GM23338 (cell line): ENCODE measurements at regions not wholly inside any gene's neighbourhood (a gene's known extent, or its start where the extent isn't known, plus 50 kb on each side); places are given as distances from the start of the nearest gene placed in this dataset.

Experiments used
- EZH2 ChIP-seq: fragments of 200-600 bp; sonication (generic); IDR thresholded peaks from one replicate; pipeline ENCODE4 v1.8.0; 2017; ENCODE audit warnings: antibody characterized with exemption, mild to moderate bottlenecking, low read depth; ENCODE audit not compliant: unreplicated experiment
- POLR2AphosphoS5 ChIP-seq: IDR thresholded peaks from 2 replicates; pipeline ENCODE4 v1.6.1; 2016; ENCODE audit warnings: antibody characterized with exemption, low read depth
- ZNF331 ChIP-seq: fragments of 250-450 bp; sonication (Bioruptor Pico); IDR thresholded peaks from 2 replicates; pipeline ENCODE4 v1.5.0; 2020; ENCODE audit warnings: low read depth, mild to moderate bottlenecking, moderate library complexity
- TF ChIP-seq, protein P1 (sequence below), 2 experiments: fragments of 200-600 bp in 1 of 2; sonication (generic) in 1 of 2; conservative IDR thresholded peaks; 2 replicates each; pipeline versions ENCODE4 v1.5.1 to v1.6.1; 2016 to 2017; ENCODE audit warnings: antibody characterized with exemption in 2 of 2, low read depth in 2 of 2, mild to moderate bottlenecking in 2 of 2, moderate library complexity in 1 of 2
- TF ChIP-seq, protein P2 (sequence below): IDR thresholded peaks from 2 replicates; pipeline ENCODE4 v1.6.1; 2016; ENCODE audit warnings: antibody characterized with exemption
- TF ChIP-seq, protein P3 (sequence below): IDR thresholded peaks from one replicate; pipeline ENCODE4 v1.6.1; 2018; ENCODE audit warnings: antibody characterized with exemption; ENCODE audit not compliant: unreplicated experiment

DNA sequence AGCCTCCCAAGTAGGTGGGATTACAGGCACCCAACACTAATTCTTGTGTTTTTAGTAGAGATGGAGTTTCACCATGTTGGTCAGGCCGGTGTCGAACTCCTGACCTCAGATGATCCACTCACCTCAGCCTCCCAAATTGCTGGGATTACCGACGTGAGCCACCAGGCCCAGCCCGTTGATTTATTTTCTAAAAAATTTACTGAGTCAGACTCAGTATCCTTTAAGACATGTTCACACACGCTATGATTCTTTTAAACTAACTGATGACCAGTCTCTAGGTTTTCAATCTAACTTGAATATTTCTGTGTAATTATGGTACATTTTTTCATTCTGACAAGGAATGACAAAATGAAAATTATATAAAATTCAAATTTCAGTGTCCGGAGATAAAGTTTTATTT lies 114.5 kb downstream of the MMUT start:
- TF ChIP-seq, protein P1, sequence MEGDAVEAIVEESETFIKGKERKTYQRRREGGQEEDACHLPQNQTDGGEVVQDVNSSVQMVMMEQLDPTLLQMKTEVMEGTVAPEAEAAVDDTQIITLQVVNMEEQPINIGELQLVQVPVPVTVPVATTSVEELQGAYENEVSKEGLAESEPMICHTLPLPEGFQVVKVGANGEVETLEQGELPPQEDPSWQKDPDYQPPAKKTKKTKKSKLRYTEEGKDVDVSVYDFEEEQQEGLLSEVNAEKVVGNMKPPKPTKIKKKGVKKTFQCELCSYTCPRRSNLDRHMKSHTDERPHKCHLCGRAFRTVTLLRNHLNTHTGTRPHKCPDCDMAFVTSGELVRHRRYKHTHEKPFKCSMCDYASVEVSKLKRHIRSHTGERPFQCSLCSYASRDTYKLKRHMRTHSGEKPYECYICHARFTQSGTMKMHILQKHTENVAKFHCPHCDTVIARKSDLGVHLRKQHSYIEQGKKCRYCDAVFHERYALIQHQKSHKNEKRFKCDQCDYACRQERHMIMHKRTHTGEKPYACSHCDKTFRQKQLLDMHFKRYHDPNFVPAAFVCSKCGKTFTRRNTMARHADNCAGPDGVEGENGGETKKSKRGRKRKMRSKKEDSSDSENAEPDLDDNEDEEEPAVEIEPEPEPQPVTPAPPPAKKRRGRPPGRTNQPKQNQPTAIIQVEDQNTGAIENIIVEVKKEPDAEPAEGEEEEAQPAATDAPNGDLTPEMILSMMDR (conservative IDR thresholded peaks at IDR 0.05; ENCODE audit: low read depth in 2 of 2): no peak
- TF ChIP-seq EZH2 (no peak), ZNF331 (CRISPR knock-in tag) (no peak), POLR2AphosphoS5 (no peak)
- TF ChIP-seq, protein P2, sequence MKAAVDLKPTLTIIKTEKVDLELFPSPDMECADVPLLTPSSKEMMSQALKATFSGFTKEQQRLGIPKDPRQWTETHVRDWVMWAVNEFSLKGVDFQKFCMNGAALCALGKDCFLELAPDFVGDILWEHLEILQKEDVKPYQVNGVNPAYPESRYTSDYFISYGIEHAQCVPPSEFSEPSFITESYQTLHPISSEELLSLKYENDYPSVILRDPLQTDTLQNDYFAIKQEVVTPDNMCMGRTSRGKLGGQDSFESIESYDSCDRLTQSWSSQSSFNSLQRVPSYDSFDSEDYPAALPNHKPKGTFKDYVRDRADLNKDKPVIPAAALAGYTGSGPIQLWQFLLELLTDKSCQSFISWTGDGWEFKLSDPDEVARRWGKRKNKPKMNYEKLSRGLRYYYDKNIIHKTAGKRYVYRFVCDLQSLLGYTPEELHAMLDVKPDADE: no peak
- TF ChIP-seq, protein P3, sequence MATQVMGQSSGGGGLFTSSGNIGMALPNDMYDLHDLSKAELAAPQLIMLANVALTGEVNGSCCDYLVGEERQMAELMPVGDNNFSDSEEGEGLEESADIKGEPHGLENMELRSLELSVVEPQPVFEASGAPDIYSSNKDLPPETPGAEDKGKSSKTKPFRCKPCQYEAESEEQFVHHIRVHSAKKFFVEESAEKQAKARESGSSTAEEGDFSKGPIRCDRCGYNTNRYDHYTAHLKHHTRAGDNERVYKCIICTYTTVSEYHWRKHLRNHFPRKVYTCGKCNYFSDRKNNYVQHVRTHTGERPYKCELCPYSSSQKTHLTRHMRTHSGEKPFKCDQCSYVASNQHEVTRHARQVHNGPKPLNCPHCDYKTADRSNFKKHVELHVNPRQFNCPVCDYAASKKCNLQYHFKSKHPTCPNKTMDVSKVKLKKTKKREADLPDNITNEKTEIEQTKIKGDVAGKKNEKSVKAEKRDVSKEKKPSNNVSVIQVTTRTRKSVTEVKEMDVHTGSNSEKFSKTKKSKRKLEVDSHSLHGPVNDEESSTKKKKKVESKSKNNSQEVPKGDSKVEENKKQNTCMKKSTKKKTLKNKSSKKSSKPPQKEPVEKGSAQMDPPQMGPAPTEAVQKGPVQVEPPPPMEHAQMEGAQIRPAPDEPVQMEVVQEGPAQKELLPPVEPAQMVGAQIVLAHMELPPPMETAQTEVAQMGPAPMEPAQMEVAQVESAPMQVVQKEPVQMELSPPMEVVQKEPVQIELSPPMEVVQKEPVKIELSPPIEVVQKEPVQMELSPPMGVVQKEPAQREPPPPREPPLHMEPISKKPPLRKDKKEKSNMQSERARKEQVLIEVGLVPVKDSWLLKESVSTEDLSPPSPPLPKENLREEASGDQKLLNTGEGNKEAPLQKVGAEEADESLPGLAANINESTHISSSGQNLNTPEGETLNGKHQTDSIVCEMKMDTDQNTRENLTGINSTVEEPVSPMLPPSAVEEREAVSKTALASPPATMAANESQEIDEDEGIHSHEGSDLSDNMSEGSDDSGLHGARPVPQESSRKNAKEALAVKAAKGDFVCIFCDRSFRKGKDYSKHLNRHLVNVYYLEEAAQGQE: no peak
